Fibroblast of mammary gland (primary cell): ENCODE measurements at regions not wholly inside any gene's neighbourhood (a gene's known extent, or its start where the extent isn't known, plus 50 kb on each side); places are given as distances from the start of the nearest gene placed in this dataset.
A peak's percentile ranks its signal among the peaks of the same experiment; 100 is the strongest.

Experiments used
- DNase-seq: peaks from one replicate; pipeline ENCODE4 v3.0.0-alpha.2; 2010; ENCODE audit warnings: low read depth
- H3K4me3 ChIP-seq: 2 replicates; pipeline ENCODE4 v1.5.1; 2011; ENCODE audit warnings: low read depth, mild to moderate bottlenecking, low read length, moderate library complexity; ENCODE audit not compliant: control insufficient read depth
- CTCF ChIP-seq: conservative IDR thresholded peaks from 2 replicates; pipeline ENCODE4 v1.5.1; 2011; ENCODE audit warnings: low read depth, low read length, inconsistent platforms; ENCODE audit not compliant: control insufficient read depth, insufficient read depth

GRCh38 chr19:28284389-28284788 is 928.6 kb downstream of the UQCRFS1 start:
- no peak overlapping the region for H3K4me3 ChIP-seq
- no peak for DNase-seq
- TF ChIP-seq CTCF: no peak

- no peak for DNase-seq
- no peak overlapping the region for H3K4me3 ChIP-seq
- TF ChIP-seq CTCF: no peak
Observed at GRCh38 chr19:28283592-28283991, 929.4 kb downstream of the UQCRFS1 start.

DNA sequence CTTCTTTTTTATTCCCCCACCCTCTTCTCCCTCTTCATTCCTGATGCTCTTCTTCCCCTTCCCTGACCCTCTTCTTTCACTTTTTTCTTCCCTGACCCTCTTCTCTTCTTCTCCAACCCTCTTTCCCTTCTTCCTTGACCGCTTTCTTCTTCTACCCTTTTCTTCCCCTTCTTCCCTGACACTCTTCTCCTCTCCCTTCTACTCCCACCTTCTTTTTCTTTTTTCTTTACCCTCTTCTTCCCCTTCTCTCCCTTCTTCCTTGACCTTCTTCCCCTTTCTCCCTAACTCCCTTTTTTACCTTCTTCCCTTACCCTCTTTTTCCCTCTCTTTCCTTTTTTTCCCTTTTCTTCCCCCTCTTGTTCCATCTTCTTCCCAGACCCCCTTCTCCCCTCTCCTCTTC is 931.3 kb downstream of the UQCRFS1 start:
- TF ChIP-seq CTCF: no peak
- no peak for DNase-seq
- no peak overlapping the region for H3K4me3 ChIP-seq

DNA sequence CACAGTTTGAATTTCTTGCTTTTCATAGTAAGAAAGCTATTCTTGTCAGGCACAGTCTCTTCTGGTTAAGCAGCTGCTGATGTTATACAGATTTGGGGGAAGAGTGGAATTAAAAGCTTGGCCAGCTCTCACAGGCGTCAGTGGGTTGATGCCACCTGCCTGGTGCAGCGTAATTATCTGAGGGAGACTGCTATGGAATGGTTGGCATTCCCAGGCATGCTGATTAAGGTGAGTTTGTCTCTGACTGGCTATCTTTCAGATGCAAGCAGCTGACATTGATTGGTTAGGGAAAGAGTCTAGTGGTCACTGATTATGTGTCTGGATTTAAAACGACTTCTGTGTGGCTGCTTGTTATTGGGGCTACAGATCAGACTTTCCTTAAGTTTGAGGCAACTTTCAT is 948.4 kb downstream of the UQCRFS1 start:
- TF ChIP-seq CTCF: no peak
- DNase-seq: no peak
- no peak overlapping the region for H3K4me3 ChIP-seq

DNA sequence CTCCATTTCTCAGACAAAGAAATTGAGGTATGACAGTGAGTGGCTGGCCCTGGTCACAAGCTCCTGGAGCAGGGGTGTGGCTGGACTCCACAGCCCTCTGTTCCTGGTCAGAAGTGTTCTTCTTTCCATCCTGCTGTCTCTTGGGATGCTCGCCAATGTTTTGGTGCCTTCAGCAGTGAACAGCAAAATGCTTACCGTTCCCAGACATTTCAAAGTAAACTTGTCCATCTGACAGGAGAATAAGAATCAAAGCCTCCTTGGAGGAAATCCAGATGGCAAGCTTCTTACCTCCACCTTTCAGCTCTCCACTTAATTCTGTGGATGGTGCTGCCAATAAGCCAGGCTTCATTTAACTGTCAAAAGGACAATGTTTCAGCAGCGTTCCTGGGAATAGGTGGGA is 954.1 kb downstream of the UQCRFS1 start:
- H3K4me3 ChIP-seq: no peak overlapping the region
- TF ChIP-seq CTCF: no peak

GRCh38 chr19:28257396-28257795 is 955.6 kb downstream of the UQCRFS1 start:
- DNase-seq: no peak
- H3K4me3 ChIP-seq: no peak overlapping the region
- no peak for TF ChIP-seq CTCF

More for the DNA sequence above, 954.1 kb downstream of the UQCRFS1 start:
- no peak for DNase-seq

DNA sequence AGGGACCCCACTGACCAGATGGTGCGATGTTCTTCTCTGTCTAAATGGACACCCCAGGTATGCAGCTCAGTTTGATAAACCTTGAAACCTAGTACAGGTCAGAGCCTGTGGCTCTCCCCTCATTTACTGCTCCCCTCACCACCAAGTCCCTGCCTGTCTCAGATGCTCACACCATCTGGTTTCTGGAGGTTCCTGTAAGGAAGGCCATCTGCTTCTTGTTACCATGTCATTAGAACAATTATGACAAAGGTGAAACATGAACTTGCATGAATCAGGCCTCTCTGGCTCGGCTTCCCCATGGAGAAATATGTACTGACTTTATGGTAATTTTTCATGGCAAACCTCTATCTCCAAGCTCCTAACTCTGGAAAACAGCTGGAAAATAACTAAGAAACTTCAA is 965.7 kb downstream of the UQCRFS1 start:
- no peak overlapping the region for H3K4me3 ChIP-seq
- no peak for TF ChIP-seq CTCF
- DNase-seq: peak; percentile 34
